Suppressor macrophage (primary cell): ENCODE measurements at regions not wholly inside any gene's neighbourhood (a gene's known extent, or its start where the extent isn't known, plus 50 kb on each side); places are given as distances from the start of the nearest gene placed in this dataset.
"Not testable (repeated sequence)": the region's sequence is repeated elsewhere in the genome, so short reads cannot be mapped to it uniquely, and the experiment has no call there.

Experiments
- DNase-seq, 4 experiments: peaks; one replicate each; pipeline ENCODE4 v3.0.0-alpha.2; 2020 to 2022

GRCh38 chr10:21289961-21290360 is 235.5 kb downstream of the SKIDA1 start:
- DNase-seq = peak; percentile 41 to 67 (median 64)

DNA sequence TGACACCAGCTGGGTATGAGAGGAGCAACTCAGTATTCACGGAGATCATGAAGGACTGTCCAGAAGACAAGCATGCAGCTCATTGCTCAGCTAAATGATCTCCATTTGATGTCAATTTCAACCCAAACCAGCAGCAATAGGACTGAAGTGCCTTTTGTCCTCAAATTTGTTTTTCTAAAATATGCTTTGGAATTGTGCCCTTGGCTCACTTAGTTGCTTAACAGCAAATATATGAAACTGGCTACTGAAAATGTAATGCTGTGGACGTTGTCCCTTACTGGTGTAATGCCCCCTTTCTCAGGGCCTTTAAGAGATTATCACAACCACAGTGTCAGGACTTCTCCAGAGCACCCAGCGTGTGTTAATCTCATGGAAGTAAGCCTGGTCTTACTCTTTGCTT is 236.2 kb downstream of the SKIDA1 start:
- no peak for DNase-seq

DNA sequence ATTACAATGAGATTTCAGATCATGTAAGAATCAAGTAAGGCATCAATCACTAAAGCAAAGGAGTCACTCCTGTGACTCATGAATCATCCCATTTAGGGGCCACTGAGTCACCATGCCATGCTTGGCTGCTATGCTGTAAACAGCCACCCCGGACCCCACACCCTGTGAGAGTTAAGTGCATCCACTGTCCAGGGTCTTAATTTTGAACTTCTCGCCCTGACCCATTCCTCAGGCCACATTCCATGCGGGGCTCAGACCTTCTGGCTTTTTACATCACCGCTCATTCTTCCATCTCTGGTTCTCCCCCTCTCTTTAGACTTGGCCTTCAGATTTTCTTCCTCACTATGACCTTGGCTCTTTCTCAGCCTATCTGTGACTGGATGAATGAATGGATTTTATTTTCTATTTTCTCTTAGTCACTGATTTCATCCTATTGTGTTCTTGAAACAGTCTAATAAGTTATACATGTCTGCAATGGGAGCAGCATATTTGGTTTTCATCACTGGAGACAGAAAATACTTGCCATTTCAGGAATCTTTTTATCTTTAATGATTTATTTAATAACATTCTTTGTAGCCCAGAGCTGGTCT is 239.6 kb downstream of the SKIDA1 start:
- DNase-seq = no peak

GRCh38 chr10:21285207-21285606 is 240.3 kb downstream of the SKIDA1 start:
- DNase-seq = no peak

- no peak for DNase-seq
These were observed 241.2 kb downstream of the SKIDA1 start for GRCh38 chr10:21284301-21284700.

GRCh38 chr10:21283053-21283452 is 242.4 kb downstream of the SKIDA1 start:
- DNase-seq = not testable (repeated sequence)

GRCh38 chr10:21281765-21282484 is 243.6 kb downstream of the SKIDA1 start:
- no peak for DNase-seq

DNA sequence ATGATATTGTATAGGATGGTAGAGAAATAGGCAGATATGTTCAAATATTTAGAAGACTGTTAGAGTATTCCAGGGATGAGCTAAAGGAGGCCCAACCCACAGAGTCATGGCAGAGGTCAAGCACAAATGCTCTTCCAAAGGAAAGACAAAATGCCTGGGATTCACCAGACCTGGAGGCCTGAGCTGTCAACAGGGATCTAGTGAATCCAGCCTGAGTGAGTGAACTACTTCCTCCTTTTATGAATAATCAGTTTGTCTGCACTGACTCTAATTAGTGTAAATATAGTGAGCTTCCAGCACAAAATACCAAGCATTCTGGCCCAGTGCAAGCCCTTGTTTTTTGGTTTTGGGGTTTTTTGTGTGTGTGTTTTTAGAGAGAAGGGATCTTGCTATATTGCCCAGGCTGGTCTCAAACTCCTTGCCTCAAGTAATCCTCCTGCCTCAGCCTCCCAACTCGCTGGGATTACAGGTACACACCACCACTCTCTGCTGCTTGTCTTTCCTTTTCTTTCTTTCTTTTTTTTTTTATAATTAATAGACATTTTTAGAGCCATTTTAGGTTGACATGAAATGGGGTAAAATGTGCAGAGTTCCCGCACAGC is 244.4 kb downstream of the SKIDA1 start:
- peak in 1 of 4 experiments; percentile 20 for DNase-seq

GRCh38 chr10:21280037-21280436 is 245.4 kb downstream of the SKIDA1 start:
- DNase-seq = no peak

- no peak for DNase-seq
These were observed 246.3 kb downstream of the SKIDA1 start for GRCh38 chr10:21279217-21279575.

DNA sequence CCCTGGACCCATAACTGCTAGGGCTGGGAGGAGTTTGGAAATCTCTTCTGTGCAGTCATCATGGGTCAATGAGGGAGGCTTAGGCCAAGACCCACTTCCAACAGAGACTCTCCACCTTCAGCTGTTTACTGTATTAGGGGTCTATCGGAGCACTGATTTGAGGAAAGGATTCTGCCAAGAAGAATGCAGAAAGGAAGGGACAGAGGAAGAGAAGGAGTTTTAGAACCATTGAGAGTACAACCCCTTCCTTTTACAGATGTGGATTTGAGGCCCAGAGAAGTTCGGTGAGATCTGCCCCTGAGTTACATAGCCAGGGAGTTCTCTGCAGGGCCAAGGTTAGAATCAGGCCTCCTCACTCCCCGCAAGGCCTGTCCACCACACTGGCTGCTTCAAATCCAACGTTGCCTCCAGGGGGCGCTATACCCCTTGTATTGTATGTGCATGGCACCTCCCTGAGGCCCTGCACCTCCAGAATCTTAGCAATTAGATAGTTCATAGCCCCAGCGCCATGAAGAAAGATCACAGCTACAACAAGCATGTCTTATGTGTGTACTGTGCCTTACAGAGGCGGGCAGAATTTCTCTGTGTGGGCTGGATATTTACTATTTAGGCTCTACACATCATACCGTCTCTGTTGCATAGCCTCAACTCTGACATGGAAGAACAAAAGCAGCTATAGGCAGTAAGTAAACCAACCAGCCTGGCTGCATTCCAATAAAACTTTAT is 246.8 kb downstream of the SKIDA1 start:
- DNase-seq = peak; percentile 91 to 95 (median 95)

DNA sequence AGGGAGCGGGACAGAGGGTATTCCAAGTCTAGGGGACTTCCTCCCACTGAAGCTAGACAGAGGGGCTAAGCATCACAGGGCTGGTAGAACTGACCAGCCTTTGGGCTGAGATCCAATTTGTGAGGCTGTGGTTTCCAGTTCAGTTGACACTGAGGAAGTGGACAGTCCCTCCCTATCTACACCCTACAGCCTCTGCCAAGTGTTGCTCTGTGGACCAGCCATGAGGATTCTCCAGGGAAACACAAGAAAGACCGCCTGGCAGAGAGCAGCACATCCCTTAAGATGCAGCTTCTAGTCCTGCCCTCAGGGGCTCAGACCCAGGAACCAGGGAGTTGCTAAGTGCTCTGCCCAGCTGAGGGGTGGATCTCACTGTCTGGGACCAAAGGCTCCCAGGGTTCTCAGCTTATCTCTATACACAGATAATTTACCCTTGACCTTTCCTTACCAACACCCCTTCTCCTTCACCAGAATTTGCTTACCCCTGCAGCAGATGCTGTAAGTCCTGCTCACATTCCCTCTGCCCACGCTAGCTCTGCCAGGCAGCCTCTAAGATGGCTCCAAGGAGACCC is 252.0 kb downstream of the SKIDA1 start:
- no peak for DNase-seq

- DNase-seq = no peak
These were observed 252.7 kb downstream of the SKIDA1 start for GRCh38 chr10:21272643-21273399.

DNA sequence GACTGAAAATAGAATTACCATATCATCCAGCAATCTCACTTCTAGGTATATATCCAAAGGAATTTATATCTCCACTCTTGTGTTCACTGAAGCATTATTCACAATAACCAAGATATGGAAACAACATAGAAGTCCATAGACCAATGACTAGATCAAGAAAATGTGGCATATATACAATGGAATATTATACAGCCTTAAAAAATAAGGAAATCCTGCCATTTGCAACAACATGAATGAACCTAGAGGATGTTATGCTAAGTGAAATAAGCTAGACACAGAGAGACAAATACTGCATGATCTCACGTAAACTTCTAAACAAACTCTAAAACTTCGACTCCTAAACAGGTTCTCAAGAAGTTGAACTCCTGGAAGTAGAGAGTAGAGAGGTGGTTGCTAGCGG is 254.5 kb downstream of the SKIDA1 start:
- DNase-seq = no peak

DNA sequence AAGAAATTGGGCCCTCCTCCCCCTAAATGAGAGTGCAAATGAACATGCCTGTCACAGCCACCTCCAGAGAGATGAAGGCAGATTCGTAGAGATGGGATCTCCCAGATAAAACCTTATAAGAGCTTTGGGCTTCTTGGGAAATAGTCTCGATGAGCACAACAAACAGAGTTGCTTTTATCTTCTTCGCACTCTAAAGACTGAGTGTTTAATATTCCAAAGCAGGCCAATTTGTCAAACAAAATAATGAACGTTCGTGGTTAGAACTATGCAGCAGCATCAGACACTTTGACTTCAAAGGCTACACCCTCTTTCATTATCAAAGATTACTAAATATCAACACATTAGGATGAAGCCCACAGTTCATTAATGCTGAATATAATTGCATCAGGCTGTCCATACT is 256.2 kb downstream of the SKIDA1 start:
- no peak for DNase-seq

- DNase-seq = no peak
These were observed 259.9 kb downstream of the SKIDA1 start for GRCh38 chr10:21265622-21266021.

DNA sequence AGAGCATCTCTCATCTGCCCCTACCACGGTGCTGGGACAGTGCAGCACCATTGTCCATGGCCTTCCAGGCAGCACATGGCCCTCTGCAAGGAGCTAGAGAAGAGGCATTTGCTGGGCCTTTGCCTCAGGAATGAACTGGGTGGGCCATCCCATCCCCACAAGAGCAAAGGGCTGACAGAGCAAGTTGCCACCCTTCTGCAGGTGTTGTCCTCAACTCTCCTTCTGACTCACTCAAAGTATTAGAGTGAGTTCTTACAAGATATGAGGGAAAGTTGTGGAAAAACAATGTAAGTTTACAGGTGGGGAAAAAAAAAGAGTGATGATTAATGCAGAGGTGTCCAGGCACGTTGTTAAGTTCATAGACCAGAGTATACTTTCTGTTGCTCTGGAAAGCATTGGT is 261.2 kb downstream of the SKIDA1 start:
- DNase-seq = no peak

- no peak for DNase-seq
These were observed 261.6 kb downstream of the SKIDA1 start for GRCh38 chr10:21263839-21264238.

DNA sequence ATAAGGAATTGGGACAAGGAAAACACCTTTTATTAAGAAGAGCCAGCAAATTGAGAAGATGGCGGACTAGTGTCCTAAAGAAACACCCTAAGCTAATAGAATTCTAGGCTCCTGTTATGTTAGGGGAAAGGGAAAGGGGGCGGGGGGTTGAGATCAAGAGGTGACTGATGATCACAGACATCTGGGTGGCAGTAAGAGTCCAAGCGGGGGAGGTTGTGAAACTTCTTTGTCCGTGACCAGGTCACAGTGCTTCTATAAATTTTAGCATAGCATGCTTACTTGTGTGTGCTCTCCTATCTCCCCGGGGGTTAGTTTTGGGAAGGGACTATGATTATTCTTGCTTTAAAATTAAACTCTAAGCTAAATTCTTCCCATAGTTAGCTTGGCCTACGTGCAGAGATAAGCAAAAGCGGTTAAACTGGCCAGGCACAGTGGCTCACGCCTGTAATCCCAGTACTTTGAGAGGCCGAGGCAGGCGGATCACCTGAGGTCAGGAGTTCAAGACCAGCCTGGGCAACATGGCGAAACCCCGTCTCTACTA is 262.1 kb downstream of the SKIDA1 start:
- no peak for DNase-seq

DNA sequence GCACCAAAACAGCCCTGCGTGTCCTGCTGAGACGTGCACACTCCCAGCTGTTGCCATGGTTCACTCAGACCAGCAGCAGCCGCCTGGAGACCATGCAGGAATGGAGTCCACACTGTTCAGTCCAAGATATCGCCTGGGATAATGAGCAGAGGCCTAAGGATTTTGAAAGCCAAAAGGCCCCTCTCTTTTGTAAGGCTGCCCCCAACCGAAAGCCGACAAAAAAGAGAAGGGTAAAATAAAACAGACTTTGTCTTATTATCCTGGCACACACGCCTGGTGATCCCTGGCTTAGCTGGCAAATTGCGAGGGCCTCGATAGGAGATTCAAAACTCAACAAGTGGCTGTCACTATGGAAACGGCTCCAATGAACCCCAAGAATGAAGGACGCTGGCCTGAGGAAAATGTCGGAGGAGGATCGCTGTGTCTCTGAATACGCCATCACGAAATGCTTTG is 263.6 kb downstream of the SKIDA1 start:
- no peak for DNase-seq

DNA sequence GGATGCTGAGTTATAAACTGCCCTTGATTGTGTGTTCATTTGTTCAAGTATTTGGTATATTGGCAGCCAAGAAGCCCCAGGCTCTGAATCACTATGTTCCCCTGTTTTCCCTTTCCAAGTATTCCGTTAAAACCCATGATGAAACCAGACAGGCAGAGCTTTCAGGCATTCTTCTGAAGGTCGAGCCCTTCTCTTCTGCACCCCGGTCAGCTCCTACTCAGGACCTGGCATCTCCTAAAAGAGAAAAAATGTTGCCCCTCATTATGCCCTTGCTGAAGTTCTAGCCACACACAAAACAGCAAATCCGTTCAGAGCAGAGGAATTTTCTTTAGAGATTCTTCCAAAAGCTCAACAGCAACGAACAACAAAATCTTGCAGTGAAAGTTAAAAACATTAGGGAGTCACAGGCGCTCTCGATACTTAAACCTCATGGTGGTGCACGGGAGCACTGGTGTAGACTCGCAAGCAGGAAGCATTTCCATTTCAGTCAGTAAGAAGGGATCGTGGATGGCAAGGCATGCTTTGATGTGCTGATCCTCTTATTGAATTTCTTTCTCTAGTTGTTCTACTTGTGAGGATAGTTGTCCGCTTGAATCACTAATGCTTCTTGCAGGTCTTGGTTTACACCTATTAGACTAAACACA is 264.9 kb downstream of the SKIDA1 start:
- no peak for DNase-seq

DNA sequence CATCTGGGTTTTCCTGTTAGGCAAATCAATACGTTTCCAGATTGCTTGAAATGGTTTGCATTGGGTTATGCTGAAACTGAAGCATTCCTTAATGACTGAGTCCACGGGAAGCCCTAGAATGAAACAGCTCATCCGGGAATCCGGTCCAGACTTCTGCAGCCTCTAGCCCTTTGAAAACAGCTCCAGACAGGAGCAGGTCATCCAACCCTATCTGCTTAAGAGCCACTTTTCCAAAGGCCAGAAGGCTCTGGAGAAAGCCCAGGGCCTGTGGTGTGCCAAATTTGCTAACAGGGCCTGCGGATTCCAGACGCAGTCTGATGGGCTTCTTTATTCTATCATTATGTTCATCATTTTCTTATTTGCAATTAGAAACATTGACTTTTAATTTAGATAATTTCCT is 265.4 kb downstream of the SKIDA1 start:
- no peak for DNase-seq
